MCF 10A (cell line): ENCODE measurements at regions not wholly inside any gene's neighbourhood (a gene's known extent, or its start where the extent isn't known, plus 50 kb on each side); places are given as distances from the start of the nearest gene placed in this dataset.

Experiments
- BruUV-seq: library from RNA; stranded (reverse); fragments of 400-500 nt; replicated peaks from 2 replicates; lab custom pipeline; 2021; lab: Mats Ljungman, UMichigan
- CTCF ChIA-PET: fragments of 300-600 bp; sonication (Branson Sonifier 250); formaldehyde crosslinking; extraction: SDS; loops from one replicate; lab custom pipeline; 2021; ENCODE audit warnings: antibody characterized with exemption, inconsistent platforms; lab: Yijun Ruan, JAX
- POLR2A ChIA-PET: fragments of 300-600, 350-650 bp; sonication (Branson Sonifier 250); formaldehyde crosslinking; extraction: SDS; loops from one replicate; lab custom pipeline; 2020; ENCODE audit warnings: antibody characterized with exemption, inconsistent platforms; lab: Yijun Ruan, JAX
- DNase-seq: peaks from one replicate; pipeline ENCODE4 v3.0.0-alpha.2; 2018; ENCODE audit not compliant: unreplicated experiment
- H3K27ac Mint-ChIP-seq: one replicate; pipeline ENCODE4 v1.8.0; 2022; ENCODE audit warnings: mild to moderate bottlenecking, low read depth, mixed read lengths; ENCODE audit not compliant: unreplicated experiment
- H3K27me3 Mint-ChIP-seq: one replicate; pipeline ENCODE4 v1.8.0; 2022; ENCODE audit warnings: mixed read lengths; ENCODE audit not compliant: insufficient read depth, unreplicated experiment
- H3K36me3 Mint-ChIP-seq: one replicate; pipeline ENCODE4 v1.8.0; 2022; ENCODE audit warnings: mild to moderate bottlenecking, moderate library complexity, mixed read lengths; ENCODE audit not compliant: insufficient read depth, unreplicated experiment
- H3K4me1 Mint-ChIP-seq: one replicate; pipeline ENCODE4 v1.8.0; 2022; ENCODE audit warnings: mixed read lengths; ENCODE audit not compliant: insufficient read depth, unreplicated experiment
- H3K4me3 Mint-ChIP-seq: one replicate; pipeline ENCODE4 v1.8.0; 2022; ENCODE audit warnings: mild to moderate bottlenecking, moderate library complexity, mixed read lengths; ENCODE audit not compliant: unreplicated experiment
- H3K9me3 Mint-ChIP-seq: one replicate; pipeline ENCODE4 v1.8.0; 2022; ENCODE audit warnings: mixed read lengths; ENCODE audit not compliant: unreplicated experiment
- intact Hi-C: fragments of 100-400 bp; cut with micrococcal nuclease; formaldehyde crosslinking; loops from 2 replicates; pipeline ENCODE4 v1.14.1; 2022
- TF ChIP-seq, protein P1 (sequence below): fragments of 200-600 bp; IDR thresholded peaks from one replicate; pipeline ENCODE4 v1.8.0; 2022; ENCODE audit warnings: antibody characterized with exemption, mild to moderate bottlenecking; ENCODE audit not compliant: unreplicated experiment

DNA sequence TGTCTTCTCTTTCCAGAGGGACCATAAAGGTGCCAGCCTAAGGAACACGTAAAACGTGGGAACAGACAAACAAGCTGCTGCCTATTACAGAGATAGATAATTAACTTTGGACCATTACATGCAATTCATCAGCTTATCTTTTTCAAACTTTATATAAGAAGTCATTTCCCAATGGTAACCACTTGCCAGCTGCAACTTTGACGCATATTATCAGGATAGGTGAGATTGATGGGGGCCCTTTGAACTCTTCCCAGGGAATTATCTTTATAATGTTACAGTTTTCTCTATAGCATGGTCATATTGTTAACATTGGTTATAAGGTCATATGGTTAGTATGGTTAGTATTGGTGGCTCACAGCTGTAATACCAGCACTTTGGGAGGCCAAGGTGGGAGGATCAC is 94.1 kb upstream of the BMP2K start:
- H3K4me3 Mint-ChIP-seq: no peak overlapping the region
- peaks cover 6% of the 10 kb centered on the region for H3K4me1 Mint-ChIP-seq
- intact Hi-C loops: no loop called here
- no peak overlapping the region for H3K27ac Mint-ChIP-seq
- no peaks in the 10 kb centered on the region for H3K27me3 Mint-ChIP-seq
- no peaks in the 10 kb centered on the region for H3K9me3 Mint-ChIP-seq
- BruUV-seq: no TSS peak
- ChIA-PET CTCF (interaction anchor here (0.8 to 0.9 kb wide), 2 partner anchors 12 to 21 kb away, joined by 3 to 4 read pairs; no protein-coding TSS in a partner anchor), POLR2A (interaction anchor here (0.7 to 1.3 kb wide), 2 partner anchors 36 to 256 kb away, joined by 3 to 4 read pairs; no protein-coding TSS in a partner anchor)
- DNase-seq: no peak
- TF ChIP-seq, protein P1, sequence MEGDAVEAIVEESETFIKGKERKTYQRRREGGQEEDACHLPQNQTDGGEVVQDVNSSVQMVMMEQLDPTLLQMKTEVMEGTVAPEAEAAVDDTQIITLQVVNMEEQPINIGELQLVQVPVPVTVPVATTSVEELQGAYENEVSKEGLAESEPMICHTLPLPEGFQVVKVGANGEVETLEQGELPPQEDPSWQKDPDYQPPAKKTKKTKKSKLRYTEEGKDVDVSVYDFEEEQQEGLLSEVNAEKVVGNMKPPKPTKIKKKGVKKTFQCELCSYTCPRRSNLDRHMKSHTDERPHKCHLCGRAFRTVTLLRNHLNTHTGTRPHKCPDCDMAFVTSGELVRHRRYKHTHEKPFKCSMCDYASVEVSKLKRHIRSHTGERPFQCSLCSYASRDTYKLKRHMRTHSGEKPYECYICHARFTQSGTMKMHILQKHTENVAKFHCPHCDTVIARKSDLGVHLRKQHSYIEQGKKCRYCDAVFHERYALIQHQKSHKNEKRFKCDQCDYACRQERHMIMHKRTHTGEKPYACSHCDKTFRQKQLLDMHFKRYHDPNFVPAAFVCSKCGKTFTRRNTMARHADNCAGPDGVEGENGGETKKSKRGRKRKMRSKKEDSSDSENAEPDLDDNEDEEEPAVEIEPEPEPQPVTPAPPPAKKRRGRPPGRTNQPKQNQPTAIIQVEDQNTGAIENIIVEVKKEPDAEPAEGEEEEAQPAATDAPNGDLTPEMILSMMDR: no peak
- H3K36me3 Mint-ChIP-seq: no peaks in the 10 kb centered on the region

GRCh38 chr4:78683352-78683751 is 92.8 kb upstream of the BMP2K start:
- no peaks in the 10 kb centered on the region for H3K9me3 Mint-ChIP-seq
- intact Hi-C loops: no loop called here
- ChIA-PET POLR2A (interaction anchor here (0.8 to 0.9 kb wide), 2 partner anchors 38 to 40 kb away, joined by 3 read pairs; no protein-coding TSS in a partner anchor), CTCF (interaction anchor here (0.7 to 1.2 kb wide), 2 partner anchors 12 to 95 kb away, joined by 3 read pairs; no protein-coding TSS in a partner anchor)
- H3K4me1 Mint-ChIP-seq: peaks cover 11% of the 10 kb centered on the region
- no peak overlapping the region for H3K27ac Mint-ChIP-seq
- H3K36me3 Mint-ChIP-seq: no peaks in the 10 kb centered on the region
- TF ChIP-seq, protein P1: no peak
- no peaks in the 10 kb centered on the region for H3K27me3 Mint-ChIP-seq
- no peak overlapping the region for H3K4me3 Mint-ChIP-seq
- no TSS peak for BruUV-seq
- no peak for DNase-seq

DNA sequence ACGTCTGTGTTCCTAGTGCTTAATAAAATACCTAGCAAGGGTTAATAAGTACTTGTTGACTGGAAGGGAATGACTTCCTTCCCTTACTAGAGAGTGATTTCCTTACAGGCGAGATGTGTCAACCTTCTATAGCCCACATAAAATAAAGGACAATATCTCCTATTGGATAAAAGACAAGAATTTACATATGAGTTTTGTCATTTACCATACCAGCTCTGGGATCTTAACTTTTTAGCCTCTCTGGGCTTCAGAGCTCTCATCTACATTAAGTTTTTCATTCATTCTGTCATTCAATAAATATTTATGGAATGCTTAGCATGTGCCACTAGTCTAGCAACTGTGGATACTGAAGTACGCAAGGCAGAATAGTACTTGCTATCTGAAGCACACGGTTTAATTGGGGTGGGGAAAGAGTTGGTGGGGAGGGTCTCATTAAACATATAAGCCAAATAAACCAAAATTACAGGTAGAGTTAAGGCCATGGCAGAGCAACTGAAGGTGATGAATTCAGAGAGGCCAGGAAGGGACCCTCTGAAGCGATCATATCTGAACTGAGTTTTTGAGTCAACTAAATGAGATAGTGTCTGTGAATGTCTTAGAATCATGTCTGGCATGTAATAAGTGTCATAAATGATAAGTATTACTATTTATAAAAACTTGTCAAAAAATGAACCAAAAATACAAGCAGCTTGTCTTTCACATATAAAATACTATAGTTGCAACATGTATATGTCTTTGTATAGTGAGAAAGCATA is 91.6 kb upstream of the BMP2K start:
- intact Hi-C loops: loop anchor here (5.0 kb wide), 1 partner anchor 37 kb away; no protein-coding TSS in a partner anchor
- TF ChIP-seq, protein P1: no peak
- Mint-ChIP-seq H3K36me3 (no peaks in the 10 kb centered on the region), H3K4me3 (no peak overlapping the region), H3K4me1 (peaks cover 16% of the 10 kb centered on the region), H3K27me3 (no peaks in the 10 kb centered on the region), H3K27ac (no peak overlapping the region), H3K9me3 (no peaks in the 10 kb centered on the region)
- CTCF ChIA-PET: interaction anchor here (0.9 kb wide), 1 partner anchor 180 kb away, joined by 5 read pairs; no protein-coding TSS in a partner anchor
- POLR2A ChIA-PET: interaction anchor here (0.7 kb wide), 1 partner anchor 10 kb away, joined by 3 read pairs; no protein-coding TSS in a partner anchor
- DNase-seq: no peak
- BruUV-seq: no TSS peak

- no peak for DNase-seq
- peaks cover 28% of the 10 kb centered on the region for H3K4me1 Mint-ChIP-seq
- no peaks in the 10 kb centered on the region for H3K36me3 Mint-ChIP-seq
- TF ChIP-seq, protein P1: no peak
- no TSS peak for BruUV-seq
- POLR2A ChIA-PET: interaction anchor here (0.7 to 1.6 kb wide), 2 partner anchors 24 to 1385 kb away, joined by 3 read pairs; no protein-coding TSS in a partner anchor
- H3K27me3 Mint-ChIP-seq: no peaks in the 10 kb centered on the region
- H3K27ac Mint-ChIP-seq: no peak overlapping the region
- intact Hi-C loops: loop anchor here (5.0 kb wide), 1 partner anchor 41 kb away; no protein-coding TSS in a partner anchor
- CTCF ChIA-PET: interaction anchor here (0.6 kb wide), 1 partner anchor 43 kb away, joined by 3 read pairs; no protein-coding TSS in a partner anchor
- no peaks in the 10 kb centered on the region for H3K9me3 Mint-ChIP-seq
- no peak overlapping the region for H3K4me3 Mint-ChIP-seq
These were observed 88.3 kb upstream of the BMP2K start for GRCh38 chr4:78687818-78688217.
